HEK293T (cell line): ENCODE measurements at regions not wholly inside any gene's neighbourhood (a gene's known extent, or its start where the extent isn't known, plus 50 kb on each side); places are given as distances from the start of the nearest gene placed in this dataset.

ENCODE experiments used
- CTCF ChIA-PET: fragments of 350-600 bp; formaldehyde crosslinking; extraction: SDS; loops from one replicate; lab custom pipeline; 2021; ENCODE audit warnings: antibody characterized with exemption, inconsistent platforms; lab: Yijun Ruan, JAX
- POLR2A ChIA-PET: fragments of 350-600 bp; formaldehyde crosslinking; extraction: SDS; loops from one replicate; lab custom pipeline; 2020; ENCODE audit warnings: antibody characterized with exemption, inconsistent platforms; lab: Yijun Ruan, JAX
- DNase-seq: peaks from one replicate; pipeline ENCODE4 v3.0.0; 2012; ENCODE audit warnings: mixed read lengths; ENCODE audit errors: extremely low spot score
- ARNT ChIP-seq: fragments of 450-650 bp; IDR thresholded peaks from 2 replicates; pipeline ENCODE4 v1.6.1; 2017; ENCODE audit warnings: mild to moderate bottlenecking
- BHLHE40 ChIP-seq: fragments of 450-650 bp; IDR thresholded peaks from 2 replicates; pipeline ENCODE4 v1.6.1; 2016; ENCODE audit warnings: mild to moderate bottlenecking, moderate library complexity, borderline replicate concordance
- CTBP1 ChIP-seq: fragments of 450-650 bp; IDR thresholded peaks from 2 replicates; pipeline ENCODE4 v1.6.1; 2016; ENCODE audit warnings: borderline replicate concordance
- ELF4 ChIP-seq: fragments of 450-650 bp; IDR thresholded peaks from 2 replicates; pipeline ENCODE4 v1.6.1; 2017; ENCODE audit warnings: antibody characterized with exemption
- FOXA1 ChIP-seq: fragments of 450-650 bp; IDR thresholded peaks from 2 replicates; pipeline ENCODE4 v1.6.1; 2016; ENCODE audit warnings: mild to moderate bottlenecking
- FOXK2 ChIP-seq: fragments of 450-650 bp; IDR thresholded peaks from 2 replicates; pipeline ENCODE4 v1.6.1; 2016; ENCODE audit warnings: mild to moderate bottlenecking
- FOXM1 ChIP-seq: fragments of 450-650 bp; IDR thresholded peaks from 2 replicates; pipeline ENCODE4 v1.6.1; 2017; ENCODE audit warnings: mild to moderate bottlenecking, borderline replicate concordance
- HDGF ChIP-seq: fragments of 450-650 bp; IDR thresholded peaks from 2 replicates; pipeline ENCODE4 v1.6.1; 2017; ENCODE audit warnings: antibody characterized with exemption, borderline replicate concordance
- L3MBTL2 ChIP-seq: fragments of 450-650 bp; conservative IDR thresholded peaks from 2 replicates; pipeline ENCODE4 v1.6.1; 2016; ENCODE audit warnings: mild to moderate bottlenecking
- LEF1 ChIP-seq: fragments of 450-650 bp; IDR thresholded peaks from 2 replicates; pipeline ENCODE4 v1.6.1; 2017; ENCODE audit warnings: mild to moderate bottlenecking, borderline replicate concordance
- NFRKB ChIP-seq: fragments of 450-650 bp; IDR thresholded peaks from 2 replicates; pipeline ENCODE4 v1.6.1; 2016; ENCODE audit warnings: mild to moderate bottlenecking, moderate library complexity
- SP1 ChIP-seq: fragments of 450-650 bp; IDR thresholded peaks from 2 replicates; pipeline ENCODE4 v1.6.1; 2017
- SUZ12 ChIP-seq: fragments of 450-650 bp; IDR thresholded peaks from 2 replicates; pipeline ENCODE4 v1.6.1; 2016; ENCODE audit warnings: mild to moderate bottlenecking
- TARDBP ChIP-seq: fragments of 450-650 bp; IDR thresholded peaks from 2 replicates; pipeline ENCODE4 v1.6.1; 2016
- ZNF384 ChIP-seq: fragments of 450-650 bp; IDR thresholded peaks from 2 replicates; pipeline ENCODE4 v1.6.1; 2016
- TF ChIP-seq, protein P1 (sequence below): fragments of 450-650 bp; IDR thresholded peaks from 2 replicates; pipeline ENCODE4 v1.6.1; 2016

DNA sequence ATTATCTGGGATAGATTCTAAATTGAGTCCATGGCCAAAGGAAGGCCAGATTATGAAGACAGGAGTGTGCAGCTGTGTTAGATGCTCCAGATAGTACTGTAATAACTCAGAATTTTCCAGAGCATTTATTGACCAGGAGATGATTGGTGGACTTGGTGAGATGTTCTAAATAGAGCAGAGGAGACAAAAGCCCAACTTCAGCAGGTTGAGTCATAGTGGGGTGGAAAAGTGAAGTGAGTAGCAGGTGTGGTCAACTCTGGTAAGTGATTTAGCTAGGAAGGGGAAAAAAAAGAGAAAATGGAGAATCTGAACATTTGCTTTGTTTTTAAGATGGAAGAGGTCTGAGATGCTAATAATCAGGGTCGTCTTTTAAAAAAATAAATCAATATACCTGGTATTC is 227.4 kb downstream of the TMEM200A start:
- TF ChIP-seq HDGF = no peak
- no peak for TF ChIP-seq L3MBTL2
- ChIA-PET POLR2A (no interaction called here), CTCF (interaction anchor here (0.6 to 1.1 kb wide), 2 partner anchors 21 to 62 kb away, joined by 3 read pairs; no protein-coding TSS in a partner anchor)
- DNase-seq = no peak

- CTCF ChIA-PET = interaction anchor here (0.6 kb wide), 1 partner anchor 63 kb away, joined by 3 read pairs; no protein-coding TSS in a partner anchor
- DNase-seq = no peak
- POLR2A ChIA-PET = no interaction called here
- TF ChIP-seq ELF4 (no peak), LEF1 (no peak), HDGF (no peak)
Measured at GRCh38 chr6:130593948-130594347, 228.1 kb downstream of the TMEM200A start.

GRCh38 chr6:130598021-130598989 is 228.9 kb upstream of the SMLR1 start:
- ChIA-PET CTCF (no interaction called here), POLR2A (no interaction called here)
- DNase-seq = no peak

DNA sequence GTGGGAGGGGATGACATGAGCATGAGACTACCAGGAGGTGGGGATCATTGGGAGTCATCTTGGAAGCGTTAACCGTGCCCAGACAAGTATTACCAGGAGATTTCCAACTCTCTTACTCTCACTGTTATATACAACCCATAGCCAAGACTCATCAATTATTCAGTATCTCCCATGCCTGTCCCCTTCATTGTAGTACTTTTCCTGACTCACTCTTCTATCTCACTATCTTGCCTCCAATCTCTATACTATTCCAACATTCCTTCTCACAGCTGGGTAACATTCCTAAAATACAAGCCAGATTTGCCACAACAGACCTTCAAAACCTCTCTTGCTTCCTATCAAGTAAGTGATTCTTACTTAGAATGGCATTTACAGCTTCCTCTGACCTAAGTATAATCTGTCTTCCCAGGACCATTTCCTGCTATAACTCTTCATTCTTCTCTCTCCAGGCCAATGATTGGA is 226.3 kb upstream of the SMLR1 start:
- TF ChIP-seq HDGF (no peak), FOXK2 (no peak), ARNT (no peak), FOXM1 (no peak), ZNF384 (no peak), SP1 (no peak), LEF1 (no peak), CTBP1 (no peak), BHLHE40 (no peak), L3MBTL2 (no peak), NFRKB (no peak), TARDBP (no peak), FOXA1 (no peak)
- TF ChIP-seq, protein P1, sequence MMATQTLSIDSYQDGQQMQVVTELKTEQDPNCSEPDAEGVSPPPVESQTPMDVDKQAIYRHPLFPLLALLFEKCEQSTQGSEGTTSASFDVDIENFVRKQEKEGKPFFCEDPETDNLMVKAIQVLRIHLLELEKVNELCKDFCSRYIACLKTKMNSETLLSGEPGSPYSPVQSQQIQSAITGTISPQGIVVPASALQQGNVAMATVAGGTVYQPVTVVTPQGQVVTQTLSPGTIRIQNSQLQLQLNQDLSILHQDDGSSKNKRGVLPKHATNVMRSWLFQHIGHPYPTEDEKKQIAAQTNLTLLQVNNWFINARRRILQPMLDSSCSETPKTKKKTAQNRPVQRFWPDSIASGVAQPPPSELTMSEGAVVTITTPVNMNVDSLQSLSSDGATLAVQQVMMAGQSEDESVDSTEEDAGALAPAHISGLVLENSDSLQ = no peak
- DNase-seq = no peak
- ChIA-PET CTCF (interaction anchor here (0.7 kb wide), 1 partner anchor 259 kb away, joined by 9 read pairs; no protein-coding TSS in a partner anchor), POLR2A (no interaction called here)

More at GRCh38 chr6:130598021-130598989, 228.9 kb upstream of the SMLR1 start:
- TF ChIP-seq HDGF (no peak), ZNF384 (no peak), FOXA1 (no peak), FOXM1 (no peak), SUZ12 (no peak), SP1 (no peak)

- DNase-seq = peak; percentile 28
- CTCF ChIA-PET = interaction anchor here (0.5 kb wide), 1 partner anchor 581 kb away, joined by 3 read pairs; no protein-coding TSS in a partner anchor
- TF ChIP-seq, protein P1 = peak; percentile 89
- TF ChIP-seq SUZ12 = no peak
- TF ChIP-seq HDGF = no peak
- POLR2A ChIA-PET = no interaction called here
Measured at GRCh38 chr6:130602151-130602770, 224.9 kb upstream of the SMLR1 start.

GRCh38 chr6:130603391-130603790 is 223.8 kb upstream of the SMLR1 start:
- POLR2A ChIA-PET = no interaction called here
- DNase-seq = no peak
- TF ChIP-seq ARNT = no peak
- TF ChIP-seq CTBP1 = no peak
- no peak for TF ChIP-seq LEF1
- no peak for TF ChIP-seq BHLHE40
- no peak for TF ChIP-seq TARDBP
- TF ChIP-seq ZNF384 = no peak
- TF ChIP-seq FOXK2 = no peak
- no peak for TF ChIP-seq SP1
- no peak for TF ChIP-seq NFRKB
- no peak for TF ChIP-seq FOXA1
- no peak for TF ChIP-seq ELF4
- no peak for TF ChIP-seq FOXM1
- no peak for TF ChIP-seq HDGF
- no peak for TF ChIP-seq L3MBTL2
- CTCF ChIA-PET = no interaction called here
